ENCODE measurements at regions not wholly inside any gene's neighbourhood (a gene's known extent, or its start where the extent isn't known, plus 50 kb on each side); places are given as distances from the start of the nearest gene placed in this dataset.
A peak's percentile ranks its signal among the peaks of the same experiment; 100 is the strongest.
"Not testable (repeated sequence)": the region's sequence is repeated elsewhere in the genome, so short reads cannot be mapped to it uniquely, and the experiment has no call there.

GRCh38 chr1:143764831-143765230 lies 207.0 kb downstream of the FAM72C start:
- not testable (repeated sequence) for DNase-seq (ENCODE audit: low read depth)

GRCh38 chr1:143760366-143760765 lies 211.4 kb downstream of the FAM72C start:
- not testable (repeated sequence) for DNase-seq (ENCODE audit: low read depth)

- not testable (repeated sequence) for DNase-seq (ENCODE audit: low read depth)
Observed at GRCh38 chr1:143755961-143756360, 215.8 kb downstream of the FAM72C start.

GRCh38 chr1:143748906-143749305 lies 222.9 kb downstream of the FAM72C start:
- no peak for DNase-seq (ENCODE audit: low read depth)

GRCh38 chr1:143736562-143736961 lies 235.2 kb downstream of the FAM72C start:
- no peak for DNase-seq (ENCODE audit: low read depth)

- DNase-seq (ENCODE audit: low read depth), result no peak
Observed at GRCh38 chr1:143735764-143736461, 235.9 kb downstream of the FAM72C start.

- not testable (repeated sequence) for DNase-seq (ENCODE audit: low read depth)
Observed at GRCh38 chr1:143734261-143734660, 237.5 kb downstream of the FAM72C start.

- not testable (repeated sequence) for DNase-seq (ENCODE audit: low read depth)
Observed at GRCh38 chr1:143730890-143731289, 240.9 kb downstream of the FAM72C start.

GRCh38 chr1:143729449-143730111 lies 242.2 kb downstream of the FAM72C start:
- peak; percentile 10 for DNase-seq (ENCODE audit: low read depth)

- not testable (repeated sequence) for DNase-seq (ENCODE audit: low read depth)
Observed at GRCh38 chr1:143728802-143729448, 242.9 kb downstream of the FAM72C start.

GRCh38 chr1:143727263-143727662 lies 244.5 kb downstream of the FAM72C start:
- no peak for DNase-seq (ENCODE audit: low read depth)

- DNase-seq (ENCODE audit: low read depth), result no peak
Observed at GRCh38 chr1:143721024-143721373, 250.8 kb downstream of the FAM72C start.

GRCh38 chr1:143720087-143721023 lies 251.4 kb downstream of the FAM72C start:
- no peak for DNase-seq (ENCODE audit: low read depth)

- no peak for DNase-seq (ENCODE audit: low read depth)
Observed at GRCh38 chr1:143718524-143718923, 253.3 kb downstream of the FAM72C start.

GRCh38 chr1:143718021-143718420 lies 253.8 kb downstream of the FAM72C start:
- DNase-seq (ENCODE audit: low read depth), result no peak

- DNase-seq (ENCODE audit: low read depth), result no peak
Observed at GRCh38 chr1:143717434-143717833, 254.4 kb downstream of the FAM72C start.

- DNase-seq (ENCODE audit: low read depth), result not testable (repeated sequence)
Observed at GRCh38 chr1:143714913-143715312, 256.9 kb downstream of the FAM72C start.

GRCh38 chr1:143709606-143710259 lies 262.1 kb downstream of the FAM72C start:
- DNase-seq (ENCODE audit: low read depth), result not testable (repeated sequence)

GRCh38 chr1:143702739-143703138 lies 269.0 kb downstream of the FAM72C start:
- DNase-seq (ENCODE audit: low read depth), result not testable (repeated sequence)

- DNase-seq (ENCODE audit: low read depth), result no peak
Observed at GRCh38 chr1:143699731-143700130, 272.1 kb downstream of the FAM72C start.

GRCh38 chr1:143699115-143699514 lies 272.7 kb downstream of the FAM72C start:
- DNase-seq (ENCODE audit: low read depth), result no peak

Data from stimulated activated CD8-positive, alpha-beta memory T cell treated with anti-CD3 and anti-CD28 coated beads, Interleukin-7, amount 100 ng/mL, for 24 hours (primary cell).